ENCODE measurements at regions not wholly inside any gene's neighbourhood (a gene's known extent, or its start where the extent isn't known, plus 50 kb on each side); places are given as distances from the start of the nearest gene placed in this dataset.
A peak's percentile ranks its signal among the peaks of the same experiment; 100 is the strongest.

GRCh38 chr13:76723551-76724232 is 162.5 kb downstream of the KCTD12 start:
- Histone ChIP-seq H2BK20ac (ENCODE audit: low read depth, low read length, poor library complexity, severe bottlenecking) (no peak overlapping the region), H3K4me1 (ENCODE audit: insufficient read depth, low read length) (peaks cover 8% of the 10 kb centered on the region; the same call in 1 of the 2 replicates), H3T11ph (ENCODE audit: low read length) (no peak overlapping the region), H3K23me2 (ENCODE audit: insufficient read length, low read depth, low read length, poor library complexity, severe bottlenecking) (no peaks in the 10 kb centered on the region), H3K4ac (ENCODE audit: low read depth, low read length) (no peak overlapping the region), H2AFZ (ENCODE audit: low read length) (no peak overlapping the region), H3K4me2 (ENCODE audit: insufficient read depth, insufficient read length, low read length) (no peak overlapping the region), H3K56ac (ENCODE audit: insufficient read length, low read depth, low read length) (no peak overlapping the region), H4K5ac (ENCODE audit: insufficient read length, low read depth, low read length) (no peak overlapping the region), H3K14ac (ENCODE audit: insufficient read depth, low read length) (no peak overlapping the region; the same call in 1 of the 2 replicates), H2BK15ac (ENCODE audit: low read depth, low read length) (no peak overlapping the region), H3K27ac (ENCODE audit: insufficient read length, low read depth, low read length) (no peak overlapping the region), H4K8ac (replicated peaks; ENCODE audit: insufficient read length, low read depth, low read length) (no peak overlapping the region), H4K91ac (ENCODE audit: insufficient read length, low read depth, low read length) (no peak overlapping the region), H3K18ac (ENCODE audit: insufficient read length, low read depth, low read length) (no peak overlapping the region), H2BK120ac (ENCODE audit: low read depth, low read length, poor library complexity, severe bottlenecking) (no peak overlapping the region), H2BK5ac (ENCODE audit: insufficient read length, low read length) (no peak overlapping the region), H4K20me1 (ENCODE audit: control insufficient read depth, insufficient read depth, insufficient read length) (no peaks in the 10 kb centered on the region), H3K79me2 (ENCODE audit: insufficient read depth, low read length) (no peaks in the 10 kb centered on the region), H2AK5ac (ENCODE audit: insufficient read length, low read length) (no peak overlapping the region), H3K23ac (ENCODE audit: insufficient read length, low read depth, low read length) (no peak overlapping the region), H3K9me3 (ENCODE audit: control insufficient read depth, low read depth, low read length) (no peaks in the 10 kb centered on the region), H3K9ac (ENCODE audit: extremely low read depth, insufficient read length, low read length) (no peak overlapping the region), H3K27me3 (ENCODE audit: insufficient read depth, low read length) (no peaks in the 10 kb centered on the region), H3K79me1 (ENCODE audit: insufficient read depth, low read depth, low read length, poor library complexity, severe bottlenecking) (no peaks in the 10 kb centered on the region), H2BK12ac (ENCODE audit: insufficient read length, low read depth, low read length) (no peak overlapping the region)
- H3K4me1 Mint-ChIP-seq = peaks cover 11 to 12% of the 10 kb centered on the region in 2 experiments; a peak in 3 of 4 replicates
- H3K4me3 Mint-ChIP-seq = no peak overlapping the region
- no CpG with 5 or more reads among the region's 5 CpGs for WGBS (ENCODE audit: extremely low coverage, insufficient read length, low lambda C conversion rate)
- no peaks in the 10 kb centered on the region for H3K27me3 Mint-ChIP-seq (ENCODE audit: low read depth)
- H3K9me3 Mint-ChIP-seq = peaks cover 13 to 16% of the 10 kb centered on the region in 2 experiments
- TF ChIP-seq, protein P1, sequence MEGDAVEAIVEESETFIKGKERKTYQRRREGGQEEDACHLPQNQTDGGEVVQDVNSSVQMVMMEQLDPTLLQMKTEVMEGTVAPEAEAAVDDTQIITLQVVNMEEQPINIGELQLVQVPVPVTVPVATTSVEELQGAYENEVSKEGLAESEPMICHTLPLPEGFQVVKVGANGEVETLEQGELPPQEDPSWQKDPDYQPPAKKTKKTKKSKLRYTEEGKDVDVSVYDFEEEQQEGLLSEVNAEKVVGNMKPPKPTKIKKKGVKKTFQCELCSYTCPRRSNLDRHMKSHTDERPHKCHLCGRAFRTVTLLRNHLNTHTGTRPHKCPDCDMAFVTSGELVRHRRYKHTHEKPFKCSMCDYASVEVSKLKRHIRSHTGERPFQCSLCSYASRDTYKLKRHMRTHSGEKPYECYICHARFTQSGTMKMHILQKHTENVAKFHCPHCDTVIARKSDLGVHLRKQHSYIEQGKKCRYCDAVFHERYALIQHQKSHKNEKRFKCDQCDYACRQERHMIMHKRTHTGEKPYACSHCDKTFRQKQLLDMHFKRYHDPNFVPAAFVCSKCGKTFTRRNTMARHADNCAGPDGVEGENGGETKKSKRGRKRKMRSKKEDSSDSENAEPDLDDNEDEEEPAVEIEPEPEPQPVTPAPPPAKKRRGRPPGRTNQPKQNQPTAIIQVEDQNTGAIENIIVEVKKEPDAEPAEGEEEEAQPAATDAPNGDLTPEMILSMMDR (conservative IDR thresholded peaks at IDR 0.05) = no peak
- peaks cover 7 to 12% (median 10%) of the 10 kb centered on the region in 3 experiments for H3K36me3 Mint-ChIP-seq (ENCODE audit: insufficient read depth in 1 of 3, low read depth in 3 of 3)
- no peak overlapping the region for H3K27ac Mint-ChIP-seq
- peak; percentile 34 for DNase-seq
